NCI-H748 (cell line): ENCODE measurements at regions not wholly inside any gene's neighbourhood (a gene's known extent, or its start where the extent isn't known, plus 50 kb on each side); places are given as distances from the start of the nearest gene placed in this dataset.
A peak's percentile ranks its signal among the peaks of the same experiment; 100 is the strongest.

Experiments
- DNase-seq: peaks from one replicate; lab custom pipeline; 2025; ENCODE audit not compliant: unreplicated experiment; lab: John Stamatoyannopoulos, UW

- DNase-seq = no peak
Measured at GRCh38 chr3:19725000-19725399, 209.0 kb downstream of the EFHB start.

- DNase-seq = no peak
Measured at GRCh38 chr3:19717736-19718135, 216.3 kb downstream of the EFHB start.

DNA sequence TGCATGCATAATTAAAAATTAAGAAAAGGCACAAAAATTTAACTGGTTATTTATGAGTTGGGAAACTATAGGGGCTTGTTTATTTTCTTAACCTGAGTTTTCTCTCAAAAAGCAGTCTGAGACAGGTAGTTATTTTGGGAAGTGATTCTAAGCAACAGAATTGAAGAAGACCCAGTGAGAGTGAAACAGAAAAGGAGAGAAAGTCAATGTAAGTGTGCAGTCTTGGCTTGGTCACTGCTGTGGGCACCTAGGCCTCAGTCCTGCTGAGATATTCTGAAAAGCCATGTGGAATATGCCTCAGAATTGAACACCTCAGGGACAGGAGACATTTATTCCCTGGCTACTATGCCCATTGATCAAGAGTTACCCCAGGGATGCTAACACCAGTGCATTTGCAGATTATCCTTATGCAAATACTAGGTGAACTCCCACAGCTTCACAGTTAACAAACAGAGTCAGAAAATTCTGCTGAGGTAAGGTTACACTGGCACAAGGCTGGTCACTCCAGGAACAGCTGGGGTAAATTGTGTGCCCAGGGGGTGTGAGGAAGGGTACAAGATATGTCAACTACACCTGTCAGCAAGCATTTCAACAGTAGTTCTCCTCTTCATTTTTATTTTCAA, 222.7 kb downstream of the EFHB start:
- no peak for DNase-seq

GRCh38 chr3:19702416-19703078, 231.5 kb downstream of the EFHB start:
- peak; percentile 75 for DNase-seq

DNA sequence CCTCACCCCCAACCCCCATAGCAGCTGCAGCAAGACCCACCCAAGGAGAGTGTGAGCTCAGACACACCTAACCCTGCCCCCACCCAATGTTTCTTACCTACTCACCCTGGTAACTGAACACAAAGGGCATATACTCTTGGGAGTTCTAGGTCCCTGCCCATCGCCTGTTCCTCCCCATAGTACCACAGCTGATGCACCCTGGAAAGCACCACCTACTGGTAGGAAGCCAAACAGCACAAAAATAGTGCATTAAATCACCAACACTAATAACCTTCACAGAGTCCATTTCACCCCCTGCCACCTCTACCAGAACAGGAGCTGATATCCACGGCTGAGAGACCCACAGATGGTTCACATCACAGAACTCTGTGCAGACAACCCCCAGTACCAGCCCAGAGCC, 245.2 kb downstream of the EFHB start:
- no peak for DNase-seq

- no peak for DNase-seq
Measured at GRCh38 chr3:19668163-19668562, 265.9 kb downstream of the EFHB start.

GRCh38 chr3:19662486-19662885, 271.5 kb downstream of the EFHB start:
- no peak for DNase-seq

GRCh38 chr3:19652336-19652735, 281.7 kb downstream of the EFHB start:
- no peak for DNase-seq

DNA sequence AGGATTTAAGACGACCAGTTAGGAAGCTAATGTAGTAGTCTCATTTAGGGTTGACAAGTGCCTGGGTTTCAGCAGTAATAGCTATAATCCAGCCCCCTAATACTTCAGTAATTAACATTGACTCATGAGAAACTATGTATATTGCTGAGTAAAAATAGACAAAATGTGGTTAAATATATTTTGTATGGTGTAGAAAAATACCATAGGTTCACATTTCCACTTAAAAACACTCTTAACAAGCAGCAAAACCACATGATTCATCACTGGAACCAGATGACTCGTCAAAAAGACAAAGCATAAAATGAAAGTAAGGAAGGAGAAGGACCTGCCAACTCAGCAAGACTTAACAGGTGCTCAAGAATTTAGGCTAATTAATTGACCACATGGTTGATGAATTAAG, 288.9 kb downstream of the EFHB start:
- no peak for DNase-seq

DNA sequence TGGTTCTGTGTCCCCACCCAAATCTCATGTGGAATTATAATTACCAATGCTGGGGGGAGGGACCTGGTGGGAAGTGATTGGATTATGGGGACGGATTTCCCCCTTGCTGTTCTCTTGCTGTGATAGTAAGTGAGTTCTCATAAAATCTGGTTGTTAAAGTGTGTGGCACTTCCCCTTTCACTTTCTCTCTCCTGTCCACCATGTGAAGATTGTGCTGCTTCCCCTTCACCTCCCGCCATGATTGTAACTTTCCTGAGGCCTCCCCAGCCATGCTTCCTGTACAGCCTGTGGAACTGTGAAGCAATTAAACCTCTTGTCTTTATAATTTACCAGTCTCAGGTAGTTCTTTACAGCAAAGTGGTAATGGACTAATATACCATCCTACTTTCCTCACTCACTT, 289.6 kb downstream of the EFHB start:
- DNase-seq = no peak

- DNase-seq = no peak
Measured at GRCh38 chr3:19641408-19641807, 292.6 kb downstream of the EFHB start.

- no peak for DNase-seq
Measured at GRCh38 chr3:19632099-19633074, 301.6 kb downstream of the EFHB start.

- no peak for DNase-seq
Measured at GRCh38 chr3:19598870-19599269, 335.1 kb downstream of the EFHB start.

GRCh38 chr3:19596408-19596807, 337.6 kb downstream of the EFHB start:
- no peak for DNase-seq

GRCh38 chr3:19595884-19596283, 338.1 kb downstream of the EFHB start:
- DNase-seq = no peak
